Activated naive CD4-positive, alpha-beta T cell treated with anti-CD3 and anti-CD28 coated beads, Interleukin-2, amount 50 U/mL, for 24 hours (primary cell): ENCODE measurements at regions not wholly inside any gene's neighbourhood (a gene's known extent, or its start where the extent isn't known, plus 50 kb on each side); places are given as distances from the start of the nearest gene placed in this dataset.

ENCODE experiments used
- H3K27ac Mint-ChIP-seq: one replicate; pipeline ENCODE4 v1.8.0; 2021; ENCODE audit warnings: mild to moderate bottlenecking, mixed read lengths
- H3K27me3 Mint-ChIP-seq: one replicate; pipeline ENCODE4 v1.8.0; 2021; ENCODE audit warnings: mixed read lengths
- H3K36me3 Mint-ChIP-seq: one replicate; pipeline ENCODE4 v1.8.0; 2021; ENCODE audit warnings: mixed read lengths
- H3K4me1 Mint-ChIP-seq: one replicate; pipeline ENCODE4 v1.8.0; 2021; ENCODE audit warnings: mixed read lengths
- H3K4me3 Mint-ChIP-seq: one replicate; pipeline ENCODE4 v1.8.0; 2021; ENCODE audit warnings: mild to moderate bottlenecking, mixed read lengths
- H3K9me3 Mint-ChIP-seq: one replicate; pipeline ENCODE4 v1.8.0; 2021; ENCODE audit warnings: mixed read lengths

- no peak overlapping the region for H3K4me3 Mint-ChIP-seq
- H3K27ac Mint-ChIP-seq: no peak overlapping the region
- no peaks in the 10 kb centered on the region for H3K36me3 Mint-ChIP-seq
- no peaks in the 10 kb centered on the region for H3K27me3 Mint-ChIP-seq
- H3K9me3 Mint-ChIP-seq: peaks cover 32% of the 10 kb centered on the region
- no peaks in the 10 kb centered on the region for H3K4me1 Mint-ChIP-seq
Measured at GRCh38 chr6:65776332-65776731, 69.3 kb upstream of the EYS start.

DNA sequence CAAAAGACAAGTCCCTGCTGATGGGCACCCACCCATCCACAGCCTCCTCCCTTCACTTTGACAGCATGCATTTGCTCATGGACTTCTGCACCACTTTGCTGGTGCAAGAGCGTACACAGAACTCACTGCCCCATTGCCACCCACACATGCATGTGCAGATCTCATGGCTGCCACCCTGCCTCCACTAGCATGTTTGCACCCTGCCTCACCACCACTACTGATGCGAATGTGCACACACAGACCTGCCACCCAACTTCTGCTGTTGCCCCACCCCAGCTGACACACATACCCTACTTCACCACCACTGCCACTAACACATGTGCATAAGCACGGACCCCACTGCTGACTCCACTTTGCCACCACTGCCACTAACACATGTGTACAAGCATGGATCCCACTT, 64.9 kb upstream of the EYS start:
- Mint-ChIP-seq H3K27me3 (no peaks in the 10 kb centered on the region), H3K36me3 (no peaks in the 10 kb centered on the region), H3K9me3 (peaks cover 28% of the 10 kb centered on the region), H3K4me3 (no peak overlapping the region), H3K4me1 (no peaks in the 10 kb centered on the region), H3K27ac (no peak overlapping the region)

DNA sequence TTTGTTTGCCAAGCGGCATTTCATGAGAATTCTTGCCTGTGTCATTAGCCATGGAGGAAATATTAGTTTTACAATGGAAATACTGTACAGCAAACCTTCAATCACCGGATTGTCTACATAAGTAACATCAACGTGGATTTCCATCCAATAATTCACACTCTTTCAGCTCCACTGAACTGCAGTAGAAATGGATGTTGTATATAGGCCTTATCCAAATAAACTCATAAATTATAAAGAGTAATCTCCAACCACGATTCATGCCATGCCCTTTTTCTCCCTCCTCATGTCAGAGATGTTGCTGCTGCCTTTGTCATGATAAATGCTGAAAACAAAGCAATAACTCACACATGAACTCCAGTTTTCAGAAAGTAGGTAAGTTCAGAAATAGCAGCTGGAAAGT, 54.9 kb upstream of the EYS start:
- no peaks in the 10 kb centered on the region for H3K4me1 Mint-ChIP-seq
- no peaks in the 10 kb centered on the region for H3K36me3 Mint-ChIP-seq
- no peaks in the 10 kb centered on the region for H3K9me3 Mint-ChIP-seq
- no peak overlapping the region for H3K27ac Mint-ChIP-seq
- H3K4me3 Mint-ChIP-seq: no peak overlapping the region
- H3K27me3 Mint-ChIP-seq: no peaks in the 10 kb centered on the region

GRCh38 chr6:65760285-65760684, 53.3 kb upstream of the EYS start:
- Mint-ChIP-seq H3K27me3 (no peaks in the 10 kb centered on the region), H3K4me1 (no peaks in the 10 kb centered on the region), H3K27ac (no peak overlapping the region), H3K9me3 (peaks cover 5% of the 10 kb centered on the region), H3K36me3 (no peaks in the 10 kb centered on the region), H3K4me3 (no peak overlapping the region)
